ENCODE measurements at regions not wholly inside any gene's neighbourhood (a gene's known extent, or its start where the extent isn't known, plus 50 kb on each side); places are given as distances from the start of the nearest gene placed in this dataset.
A peak's percentile ranks its signal among the peaks of the same experiment; 100 is the strongest.

DNA sequence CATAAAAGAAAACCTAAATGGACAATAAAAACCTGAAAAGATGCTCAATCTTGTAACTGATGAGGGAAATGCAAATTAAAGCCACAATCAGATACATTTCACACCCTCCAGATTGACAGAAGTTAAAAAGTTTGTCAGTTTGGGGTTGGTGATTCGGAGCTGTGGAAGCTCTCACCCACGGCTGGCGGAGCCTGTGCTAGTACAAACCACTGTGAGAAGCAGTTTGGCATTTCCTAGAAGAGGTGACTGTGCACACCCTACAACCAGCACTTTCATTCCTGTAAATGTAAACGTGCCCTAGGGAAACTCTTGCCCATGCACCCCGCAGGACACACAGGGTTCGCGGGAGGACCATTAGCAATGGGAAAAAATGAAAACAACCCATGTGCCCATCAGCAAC, 114.1 kb downstream of the BMS1 start:
- Histone ChIP-seq H3K4me1 (ENCODE audit: insufficient read depth) (no peaks in the 10 kb centered on the region), H3K27ac (ENCODE audit: low read depth) (no peak overlapping the region), H4K20me1 (replicated peaks; ENCODE audit: insufficient read depth) (0 out of 2 replicates have a peak, but pooled peaks cover 3% of the 10 kb centered on the region), H3K79me2 (replicated peaks; ENCODE audit: insufficient read depth) (no peaks in the 10 kb centered on the region), H3K36me3 (ENCODE audit: insufficient read depth) (no peaks in the 10 kb centered on the region), H3K4me3 (no peak overlapping the region), H3K9me2 (ENCODE audit: insufficient read depth) (no peaks in the 10 kb centered on the region), H3F3A (replicated peaks; ENCODE audit: low read depth) (no peaks in the 10 kb centered on the region), H3K27me3 (ENCODE audit: insufficient read depth) (peaks cover 47% of the 10 kb centered on the region), H3K4me2 (no peak overlapping the region), H2AFZ (no peak overlapping the region)
- peaks cover 6% of the 10 kb centered on the region for H3K4me1 Mint-ChIP-seq
- no peak for TF ChIP-seq STAT1 (IDR thresholded peaks at IDR 0.05; ENCODE audit: unreplicated experiment)
- no peak for ATAC-seq
- H3K27ac Mint-ChIP-seq: no peak overlapping the region
- H3K4me3 Mint-ChIP-seq: no peak overlapping the region
- peaks cover 42% of the 10 kb centered on the region for H3K9me3 Mint-ChIP-seq
- no peak for DNase-seq (ENCODE audit: low spot score)
- H3K27me3 Mint-ChIP-seq (ENCODE audit: insufficient read depth, low read depth, poor library complexity): peaks cover 5% of the 10 kb centered on the region
- H3K36me3 Mint-ChIP-seq (ENCODE audit: low read depth): peaks cover 19% of the 10 kb centered on the region

DNA sequence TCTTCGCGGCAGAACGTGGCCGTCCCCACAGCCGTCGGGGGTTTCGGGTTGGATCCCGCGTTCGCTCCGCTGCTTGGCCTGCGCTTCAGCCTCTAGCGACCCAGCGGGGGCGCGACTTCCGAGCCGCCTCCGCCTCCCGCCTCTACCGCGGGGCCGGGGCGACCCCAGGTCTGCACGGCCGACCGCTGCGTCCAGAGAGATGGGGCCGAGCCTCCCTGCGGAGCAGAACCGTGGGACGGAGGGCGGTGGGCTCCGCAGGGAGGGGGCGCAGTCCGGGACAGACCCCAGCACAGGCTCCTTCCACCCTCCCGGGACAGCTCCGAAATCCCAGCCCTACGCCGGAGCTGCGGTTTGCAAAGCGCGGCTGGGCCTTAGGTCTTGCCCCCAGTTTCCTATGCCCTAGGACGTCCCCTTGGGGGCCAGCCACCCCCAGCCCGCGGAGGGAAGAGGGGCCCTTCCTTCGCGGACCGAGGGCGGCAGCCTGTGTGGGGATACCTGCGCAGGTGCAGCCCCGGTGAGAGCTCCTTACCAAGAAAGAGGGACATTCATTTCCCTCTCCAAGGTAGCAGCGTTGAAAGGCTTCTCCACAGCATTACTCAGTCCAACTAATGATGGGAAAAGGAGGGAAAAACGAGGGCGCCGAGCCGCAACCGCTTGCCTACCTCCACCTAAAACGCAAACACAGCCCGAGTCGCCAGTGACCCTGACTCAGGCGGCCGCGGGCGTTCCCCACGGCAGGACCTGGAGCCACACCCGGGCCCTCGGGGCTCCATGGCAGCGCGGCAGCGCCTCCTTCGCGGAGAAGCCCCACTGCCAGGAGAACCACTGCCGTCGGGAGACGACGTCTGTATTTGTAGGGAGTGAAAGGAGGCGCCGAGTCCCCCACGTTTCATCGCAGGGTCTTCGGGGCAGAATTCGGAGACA, 115.7 kb downstream of the BMS1 start:
- peaks cover 47% of the 10 kb centered on the region for H3K27me3 ChIP-seq (ENCODE audit: insufficient read depth)
- H3K4me3 ChIP-seq: peak overlapping the region; percentile 62
- ATAC-seq (peak; percentile 69), DNase-seq (ENCODE audit: low spot score) (peak; percentile 74)
- Mint-ChIP-seq H3K4me1 (peaks cover 6% of the 10 kb centered on the region), H3K36me3 (ENCODE audit: low read depth) (peaks cover 19% of the 10 kb centered on the region), H3K9me3 (peaks cover 46% of the 10 kb centered on the region), H3K27ac (no peak overlapping the region), H3K4me3 (no peak overlapping the region), H3K27me3 (ENCODE audit: insufficient read depth, low read depth, poor library complexity) (peaks cover 5% of the 10 kb centered on the region)
- no peaks in the 10 kb centered on the region for H3K36me3 ChIP-seq (ENCODE audit: insufficient read depth)
- no peaks in the 10 kb centered on the region for H3K9me2 ChIP-seq (ENCODE audit: insufficient read depth)
- H4K20me1 ChIP-seq (replicated peaks; ENCODE audit: insufficient read depth): 0 out of 2 replicates have a peak, but pooled peaks cover 3% of the 10 kb centered on the region
- no peaks in the 10 kb centered on the region for H3F3A ChIP-seq (replicated peaks; ENCODE audit: low read depth)
- peak overlapping the region; percentile 94 for H2AFZ ChIP-seq
- no peaks in the 10 kb centered on the region for H3K79me2 ChIP-seq (replicated peaks; ENCODE audit: insufficient read depth)
- H3K4me2 ChIP-seq: peak overlapping the region; percentile 84
- no peaks in the 10 kb centered on the region for H3K4me1 ChIP-seq (ENCODE audit: insufficient read depth)
- no peak overlapping the region for H3K27ac ChIP-seq (ENCODE audit: low read depth)
- TF ChIP-seq EZH2 (IDR thresholded peaks at IDR 0.05; ENCODE audit: low read depth, unreplicated experiment) (peak; percentile 43), STAT1 (IDR thresholded peaks at IDR 0.05; ENCODE audit: unreplicated experiment) (no peak), ZNF114 (CRISPR knock-in tag; IDR thresholded peaks at IDR 0.05) (no peak), CREB1 (CRISPR knock-in tag; IDR thresholded peaks at IDR 0.05; ENCODE audit: low read depth) (no peak), ZNF331 (CRISPR knock-in tag; IDR thresholded peaks at IDR 0.05; ENCODE audit: low read depth) (no peak), NANOG (IDR thresholded peaks at IDR 0.05; ENCODE audit: borderline replicate concordance) (no peak), EZH2phosphoT487 (IDR thresholded peaks at IDR 0.05; ENCODE audit: unreplicated experiment) (no peak)
- TF ChIP-seq, protein P1, sequence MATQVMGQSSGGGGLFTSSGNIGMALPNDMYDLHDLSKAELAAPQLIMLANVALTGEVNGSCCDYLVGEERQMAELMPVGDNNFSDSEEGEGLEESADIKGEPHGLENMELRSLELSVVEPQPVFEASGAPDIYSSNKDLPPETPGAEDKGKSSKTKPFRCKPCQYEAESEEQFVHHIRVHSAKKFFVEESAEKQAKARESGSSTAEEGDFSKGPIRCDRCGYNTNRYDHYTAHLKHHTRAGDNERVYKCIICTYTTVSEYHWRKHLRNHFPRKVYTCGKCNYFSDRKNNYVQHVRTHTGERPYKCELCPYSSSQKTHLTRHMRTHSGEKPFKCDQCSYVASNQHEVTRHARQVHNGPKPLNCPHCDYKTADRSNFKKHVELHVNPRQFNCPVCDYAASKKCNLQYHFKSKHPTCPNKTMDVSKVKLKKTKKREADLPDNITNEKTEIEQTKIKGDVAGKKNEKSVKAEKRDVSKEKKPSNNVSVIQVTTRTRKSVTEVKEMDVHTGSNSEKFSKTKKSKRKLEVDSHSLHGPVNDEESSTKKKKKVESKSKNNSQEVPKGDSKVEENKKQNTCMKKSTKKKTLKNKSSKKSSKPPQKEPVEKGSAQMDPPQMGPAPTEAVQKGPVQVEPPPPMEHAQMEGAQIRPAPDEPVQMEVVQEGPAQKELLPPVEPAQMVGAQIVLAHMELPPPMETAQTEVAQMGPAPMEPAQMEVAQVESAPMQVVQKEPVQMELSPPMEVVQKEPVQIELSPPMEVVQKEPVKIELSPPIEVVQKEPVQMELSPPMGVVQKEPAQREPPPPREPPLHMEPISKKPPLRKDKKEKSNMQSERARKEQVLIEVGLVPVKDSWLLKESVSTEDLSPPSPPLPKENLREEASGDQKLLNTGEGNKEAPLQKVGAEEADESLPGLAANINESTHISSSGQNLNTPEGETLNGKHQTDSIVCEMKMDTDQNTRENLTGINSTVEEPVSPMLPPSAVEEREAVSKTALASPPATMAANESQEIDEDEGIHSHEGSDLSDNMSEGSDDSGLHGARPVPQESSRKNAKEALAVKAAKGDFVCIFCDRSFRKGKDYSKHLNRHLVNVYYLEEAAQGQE (IDR thresholded peaks at IDR 0.05; ENCODE audit: unreplicated experiment): peak; percentile 23
- TF ChIP-seq, protein P2, sequence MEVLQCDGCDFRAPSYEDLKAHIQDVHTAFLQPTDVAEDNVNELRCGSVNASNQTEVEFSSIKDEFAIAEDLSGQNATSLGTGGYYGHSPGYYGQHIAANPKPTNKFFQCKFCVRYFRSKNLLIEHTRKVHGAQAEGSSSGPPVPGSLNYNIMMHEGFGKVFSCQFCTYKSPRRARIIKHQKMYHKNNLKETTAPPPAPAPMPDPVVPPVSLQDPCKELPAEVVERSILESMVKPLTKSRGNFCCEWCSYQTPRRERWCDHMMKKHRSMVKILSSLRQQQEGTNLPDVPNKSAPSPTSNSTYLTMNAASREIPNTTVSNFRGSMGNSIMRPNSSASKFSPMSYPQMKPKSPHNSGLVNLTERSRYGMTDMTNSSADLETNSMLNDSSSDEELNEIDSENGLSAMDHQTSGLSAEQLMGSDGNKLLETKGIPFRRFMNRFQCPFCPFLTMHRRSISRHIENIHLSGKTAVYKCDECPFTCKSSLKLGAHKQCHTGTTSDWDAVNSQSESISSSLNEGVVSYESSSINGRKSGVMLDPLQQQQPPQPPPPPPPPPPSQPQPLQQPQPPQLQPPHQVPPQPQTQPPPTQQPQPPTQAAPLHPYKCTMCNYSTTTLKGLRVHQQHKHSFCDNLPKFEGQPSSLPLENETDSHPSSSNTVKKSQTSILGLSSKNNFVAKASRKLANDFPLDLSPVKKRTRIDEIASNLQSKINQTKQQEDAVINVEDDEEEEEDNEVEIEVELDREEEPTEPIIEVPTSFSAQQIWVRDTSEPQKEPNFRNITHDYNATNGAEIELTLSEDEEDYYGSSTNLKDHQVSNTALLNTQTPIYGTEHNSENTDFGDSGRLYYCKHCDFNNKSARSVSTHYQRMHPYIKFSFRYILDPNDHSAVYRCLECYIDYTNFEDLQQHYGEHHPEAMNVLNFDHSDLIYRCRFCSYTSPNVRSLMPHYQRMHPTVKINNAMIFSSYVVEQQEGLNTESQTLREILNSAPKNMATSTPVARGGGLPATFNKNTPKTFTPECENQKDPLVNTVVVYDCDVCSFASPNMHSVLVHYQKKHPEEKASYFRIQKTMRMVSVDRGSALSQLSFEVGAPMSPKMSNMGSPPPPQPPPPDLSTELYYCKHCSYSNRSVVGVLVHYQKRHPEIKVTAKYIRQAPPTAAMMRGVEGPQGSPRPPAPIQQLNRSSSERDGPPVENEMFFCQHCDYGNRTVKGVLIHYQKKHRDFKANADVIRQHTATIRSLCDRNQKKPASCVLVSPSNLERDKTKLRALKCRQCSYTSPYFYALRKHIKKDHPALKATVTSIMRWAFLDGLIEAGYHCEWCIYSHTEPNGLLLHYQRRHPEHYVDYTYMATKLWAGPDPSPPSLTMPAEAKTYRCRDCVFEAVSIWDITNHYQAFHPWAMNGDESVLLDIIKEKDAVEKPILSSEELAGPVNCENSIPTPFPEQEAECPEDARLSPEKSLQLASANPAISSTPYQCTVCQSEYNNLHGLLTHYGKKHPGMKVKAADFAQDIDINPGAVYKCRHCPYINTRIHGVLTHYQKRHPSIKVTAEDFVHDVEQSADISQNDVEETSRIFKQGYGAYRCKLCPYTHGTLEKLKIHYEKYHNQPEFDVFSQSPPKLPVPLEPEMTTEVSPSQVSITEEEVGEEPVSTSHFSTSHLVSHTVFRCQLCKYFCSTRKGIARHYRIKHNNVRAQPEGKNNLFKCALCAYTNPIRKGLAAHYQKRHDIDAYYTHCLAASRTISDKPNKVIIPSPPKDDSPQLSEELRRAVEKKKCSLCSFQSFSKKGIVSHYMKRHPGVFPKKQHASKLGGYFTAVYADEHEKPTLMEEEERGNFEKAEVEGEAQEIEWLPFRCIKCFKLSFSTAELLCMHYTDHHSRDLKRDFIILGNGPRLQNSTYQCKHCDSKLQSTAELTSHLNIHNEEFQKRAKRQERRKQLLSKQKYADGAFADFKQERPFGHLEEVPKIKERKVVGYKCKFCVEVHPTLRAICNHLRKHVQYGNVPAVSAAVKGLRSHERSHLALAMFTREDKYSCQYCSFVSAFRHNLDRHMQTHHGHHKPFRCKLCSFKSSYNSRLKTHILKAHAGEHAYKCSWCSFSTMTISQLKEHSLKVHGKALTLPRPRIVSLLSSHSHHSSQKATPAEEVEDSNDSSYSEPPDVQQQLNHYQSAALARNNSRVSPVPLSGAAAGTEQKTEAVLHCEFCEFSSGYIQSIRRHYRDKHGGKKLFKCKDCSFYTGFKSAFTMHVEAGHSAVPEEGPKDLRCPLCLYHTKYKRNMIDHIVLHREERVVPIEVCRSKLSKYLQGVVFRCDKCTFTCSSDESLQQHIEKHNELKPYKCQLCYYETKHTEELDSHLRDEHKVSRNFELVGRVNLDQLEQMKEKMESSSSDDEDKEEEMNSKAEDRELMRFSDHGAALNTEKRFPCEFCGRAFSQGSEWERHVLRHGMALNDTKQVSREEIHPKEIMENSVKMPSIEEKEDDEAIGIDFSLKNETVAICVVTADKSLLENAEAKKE (CRISPR knock-in tag; IDR thresholded peaks at IDR 0.05): no peak
- TF ChIP-seq, protein P3, sequence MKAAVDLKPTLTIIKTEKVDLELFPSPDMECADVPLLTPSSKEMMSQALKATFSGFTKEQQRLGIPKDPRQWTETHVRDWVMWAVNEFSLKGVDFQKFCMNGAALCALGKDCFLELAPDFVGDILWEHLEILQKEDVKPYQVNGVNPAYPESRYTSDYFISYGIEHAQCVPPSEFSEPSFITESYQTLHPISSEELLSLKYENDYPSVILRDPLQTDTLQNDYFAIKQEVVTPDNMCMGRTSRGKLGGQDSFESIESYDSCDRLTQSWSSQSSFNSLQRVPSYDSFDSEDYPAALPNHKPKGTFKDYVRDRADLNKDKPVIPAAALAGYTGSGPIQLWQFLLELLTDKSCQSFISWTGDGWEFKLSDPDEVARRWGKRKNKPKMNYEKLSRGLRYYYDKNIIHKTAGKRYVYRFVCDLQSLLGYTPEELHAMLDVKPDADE (IDR thresholded peaks at IDR 0.05): no peak
